GM23338 (cell line): ENCODE measurements at regions not wholly inside any gene's neighbourhood (a gene's known extent, or its start where the extent isn't known, plus 50 kb on each side); places are given as distances from the start of the nearest gene placed in this dataset.

Experiments used
- CTCF ChIP-seq, 2 experiments: fragments of 200-600 bp in 1 of 2; sonication (generic) in 1 of 2; conservative IDR thresholded peaks; 2 replicates each; pipeline versions ENCODE4 v1.5.1 to v1.6.1; 2016 to 2017; ENCODE audit warnings: antibody characterized with exemption in 2 of 2, low read depth in 2 of 2, mild to moderate bottlenecking in 2 of 2, moderate library complexity in 1 of 2
- EZH2 ChIP-seq: fragments of 200-600 bp; sonication (generic); IDR thresholded peaks from one replicate; pipeline ENCODE4 v1.8.0; 2017; ENCODE audit warnings: antibody characterized with exemption, mild to moderate bottlenecking, low read depth; ENCODE audit not compliant: unreplicated experiment
- JUNB ChIP-seq: IDR thresholded peaks from one replicate; pipeline ENCODE4 v1.6.1; 2016; ENCODE audit warnings: antibody characterized with exemption; ENCODE audit not compliant: unreplicated experiment
- POLR2AphosphoS5 ChIP-seq: IDR thresholded peaks from 2 replicates; pipeline ENCODE4 v1.6.1; 2016; ENCODE audit warnings: antibody characterized with exemption, low read depth
- ZNF114 ChIP-seq: fragments of 250-450 bp; sonication (Bioruptor Pico); IDR thresholded peaks from 2 replicates; pipeline ENCODE4 v1.5.0; 2020; ENCODE audit warnings: mild to moderate bottlenecking, moderate library complexity
- ZNF331 ChIP-seq: fragments of 250-450 bp; sonication (Bioruptor Pico); IDR thresholded peaks from 2 replicates; pipeline ENCODE4 v1.5.0; 2020; ENCODE audit warnings: low read depth, mild to moderate bottlenecking, moderate library complexity

GRCh38 chr12:87801860-87802720 is 227.1 kb downstream of the C12orf50 start:
- TF ChIP-seq EZH2 (no peak), CTCF (conservative IDR thresholded peaks at IDR 0.05; ENCODE audit: low read depth in 2 of 2) (no peak), POLR2AphosphoS5 (no peak), JUNB (no peak), ZNF331 (CRISPR knock-in tag) (no peak), ZNF114 (CRISPR knock-in tag) (no peak)
